H1 (cell line): ENCODE measurements at regions not wholly inside any gene's neighbourhood (a gene's known extent, or its start where the extent isn't known, plus 50 kb on each side); places are given as distances from the start of the nearest gene placed in this dataset.

ENCODE experiments used
- CTCF ChIA-PET: fragments of 300-600 bp; sonication (Branson Sonifier 250); formaldehyde crosslinking; loops from one replicate; lab custom pipeline; 2021; ENCODE audit not compliant: partially characterized antibody; lab: Charles Lee
- POLR2A ChIA-PET: fragments of 300-600 bp; sonication (Branson Sonifier 250); formaldehyde crosslinking; loops from one replicate; lab custom pipeline; 2021; ENCODE audit warnings: inconsistent platforms; ENCODE audit not compliant: partially characterized antibody; lab: Charles Lee
- DNase-seq, 2 experiments: peaks; one replicate each; pipeline versions ENCODE4 v3.0.0 to v3.0.0-alpha.2; 2010 to 2022; ENCODE audit warnings: low spot score in 2 of 2, low read depth in 1 of 2, mixed read lengths in 1 of 2
- FAIRE-seq: peaks from 2 replicates; lab custom pipeline; 2011; peaks lifted over from hg19 to GRCh38; lab: Jason Lieb, UNC
- H2AFZ ChIP-seq: 2 replicates; pipeline ENCODE4 v1.8.1; 2012; ENCODE audit warnings: low read length, inconsistent platforms
- H2AK5ac ChIP-seq: 2 replicates; pipeline ENCODE4 v1.6.1; 2013; ENCODE audit warnings: low read depth, low read length
- H2BK120ac ChIP-seq: replicated peaks from 2 replicates; pipeline ENCODE3; 2013; ENCODE audit warnings: low read depth, low read length, inconsistent platforms
- H2BK12ac ChIP-seq: 2 replicates; pipeline ENCODE4 v1.6.1; 2013; ENCODE audit warnings: low read depth, low read length
- H2BK15ac ChIP-seq: 2 replicates; pipeline ENCODE4 v1.6.1; 2013; ENCODE audit warnings: low read length
- H2BK20ac ChIP-seq: 2 replicates; pipeline ENCODE4 v1.6.1; 2013; ENCODE audit warnings: low read length
- H2BK5ac ChIP-seq: 2 replicates; pipeline ENCODE4 v1.6.1; 2013; ENCODE audit warnings: low read depth, low read length
- H3K14ac ChIP-seq: 2 replicates; pipeline ENCODE4 v1.6.1; 2013; ENCODE audit warnings: inconsistent platforms; ENCODE audit not compliant: insufficient read length
- H3K18ac ChIP-seq: 2 replicates; pipeline ENCODE4 v1.6.1; 2013; ENCODE audit warnings: low read length; ENCODE audit errors: extremely low read depth
- H3K23ac ChIP-seq: 2 replicates; pipeline ENCODE4 v1.6.1; 2013; ENCODE audit warnings: inconsistent platforms; ENCODE audit not compliant: insufficient read length
- H3K23me2 ChIP-seq: 2 replicates; pipeline ENCODE4 v1.6.1; 2013; ENCODE audit warnings: low read depth, low read length
- H3K27ac ChIP-seq: 2 replicates; pipeline ENCODE4 v1.6.1; 2011; ENCODE audit warnings: low read depth, low read length, inconsistent platforms
- H3K27me3 ChIP-seq, 4 experiments: replicated peaks in 1 of 4; 1 replicate in 1 of 4; 2 replicates in 3 of 4; pipeline versions ENCODE4 v1.6.1 to v1.8.1; 2011 to 2013; ENCODE audit warnings: low read length in 3 of 4, mild to moderate bottlenecking in 3 of 4, inconsistent platforms in 2 of 4, mixed read lengths in 2 of 4, moderate library complexity in 1 of 4; ENCODE audit not compliant: control insufficient read depth in 3 of 4, insufficient read depth in 3 of 4; ENCODE audit errors: extremely low read depth in 1 of 4
- H3K36me3 ChIP-seq, 4 experiments: 2 replicates each; pipeline versions ENCODE4 v1.6.1 to v1.8.1; 2011 to 2013; ENCODE audit warnings: mild to moderate bottlenecking in 4 of 4, low read length in 3 of 4, moderate library complexity in 2 of 4, control low read depth in 1 of 4, inconsistent platforms in 1 of 4; ENCODE audit not compliant: insufficient read depth in 4 of 4, control insufficient read depth in 2 of 4
- H3K4ac ChIP-seq: replicated peaks from 2 replicates; pipeline ENCODE3; 2013; ENCODE audit warnings: low read length, low read depth, mixed read lengths, inconsistent platforms; ENCODE audit not compliant: insufficient read length
- H3K4me1 ChIP-seq, 4 experiments: replicated peaks in 1 of 4; 1 replicate in 1 of 4; 2 replicates in 3 of 4; pipeline versions ENCODE4 v1.6.1 to v1.8.1; 2011 to 2013; ENCODE audit warnings: low read length in 3 of 4, inconsistent platforms in 2 of 4, mixed read lengths in 1 of 4; ENCODE audit not compliant: insufficient read depth in 4 of 4, control insufficient read depth in 3 of 4
- H3K4me2 ChIP-seq, 2 experiments: 2 replicates each; pipeline versions ENCODE4 v1.6.1 to v1.8.1; 2011 to 2013; ENCODE audit warnings: low read depth in 2 of 2, low read length in 2 of 2, control low read depth in 1 of 2, inconsistent platforms in 1 of 2, mild to moderate bottlenecking in 1 of 2; ENCODE audit not compliant: insufficient read depth in 1 of 2
- H3K4me3 ChIP-seq, 4 experiments: fragments of 200-600, 300-600 bp in 1 of 4; sonication (generic), shearing (Covaris generic), sonication (Bioruptor Twin) in 1 of 4; 2 replicates each; pipeline versions ENCODE4 v1.5.1 to v1.8.1; 2011 to 2016; ENCODE audit warnings: low read length in 4 of 4, low read depth in 3 of 4, control low read depth in 2 of 4, inconsistent platforms in 2 of 4, mild to moderate bottlenecking in 2 of 4, mixed read lengths in 1 of 4, moderate library complexity in 1 of 4; ENCODE audit not compliant: insufficient read depth in 2 of 4; ENCODE audit errors: extremely low read depth in 1 of 4
- H3K56ac ChIP-seq: replicated peaks from 2 replicates; pipeline ENCODE3; 2013; ENCODE audit warnings: low read depth, mild to moderate bottlenecking, mixed read lengths, low read length, inconsistent platforms; ENCODE audit not compliant: insufficient read length
- H3K79me1 ChIP-seq: 2 replicates; pipeline ENCODE4 v1.6.1; 2013; ENCODE audit warnings: low read depth, low read length, control low read depth
- H3K79me2 ChIP-seq, 2 experiments: 2 replicates each; pipeline versions ENCODE4 v1.6.1 to v1.8.1; 2012 to 2013; ENCODE audit warnings: low read length in 2 of 2, mild to moderate bottlenecking in 2 of 2, inconsistent platforms in 1 of 2; ENCODE audit not compliant: insufficient read depth in 2 of 2, control insufficient read depth in 1 of 2
- H3K9ac ChIP-seq, 4 experiments: replicated peaks in 1 of 4; 1 replicate in 1 of 4; 2 replicates in 3 of 4; pipeline versions ENCODE4 v1.6.1 to v1.8.1; 2011 to 2013; ENCODE audit warnings: low read depth in 3 of 4, low read length in 3 of 4, control low read depth in 2 of 4, mild to moderate bottlenecking in 2 of 4, moderate library complexity in 2 of 4, inconsistent platforms in 1 of 4; ENCODE audit errors: extremely low read depth in 1 of 4
- H3K9me3 ChIP-seq, 2 experiments: 2 replicates each; pipeline versions ENCODE4 v1.6.1 to v1.8.1; 2012 to 2013; ENCODE audit warnings: mild to moderate bottlenecking in 2 of 2, moderate library complexity in 2 of 2, control low read depth in 1 of 2, inconsistent platforms in 1 of 2, low read depth in 1 of 2, low read length in 1 of 2, mixed read lengths in 1 of 2; ENCODE audit not compliant: insufficient read depth in 2 of 2
- H4K20me1 ChIP-seq, 2 experiments: replicated peaks in 1 of 2; 2 replicates each; pipeline versions ENCODE3 to v1.8.1; 2011 to 2013; ENCODE audit warnings: inconsistent platforms in 2 of 2, low read length in 2 of 2, mild to moderate bottlenecking in 1 of 2; ENCODE audit not compliant: insufficient read depth in 2 of 2, control insufficient read depth in 1 of 2
- H4K5ac ChIP-seq: 2 replicates; pipeline ENCODE4 v1.6.1; 2013; ENCODE audit warnings: low read length, low read depth, mixed read lengths, inconsistent platforms; ENCODE audit not compliant: insufficient read length
- H4K8ac ChIP-seq: 2 replicates; pipeline ENCODE4 v1.8.0; 2013; ENCODE audit warnings: mild to moderate bottlenecking, moderate library complexity, low read length, inconsistent platforms; ENCODE audit not compliant: insufficient read depth; ENCODE audit errors: extremely low read depth
- H4K91ac ChIP-seq: replicated peaks from 2 replicates; pipeline ENCODE3; 2013; ENCODE audit warnings: low read length, mixed read lengths, inconsistent platforms; ENCODE audit not compliant: insufficient read length
- ASH2L ChIP-seq: fragments of 200-600, 300-600 bp; sonication (generic); IDR thresholded peaks from one replicate; pipeline ENCODE4 v1.7.1; 2017; ENCODE audit warnings: low read length
- BCL11A ChIP-seq, 2 experiments: IDR thresholded peaks; one replicate each; pipeline ENCODE4 v1.6.1; 2011; ENCODE audit warnings: low read depth in 2 of 2, low read length in 2 of 2, mild to moderate bottlenecking in 2 of 2
- E2F6 ChIP-seq: IDR thresholded peaks from 2 replicates; pipeline ENCODE4 v1.6.1; 2012; ENCODE audit warnings: inconsistent platforms
- GABPA ChIP-seq: IDR thresholded peaks from 2 replicates; pipeline ENCODE4 v1.6.1; 2011; ENCODE audit warnings: mild to moderate bottlenecking, low read length, moderate library complexity, borderline replicate concordance; ENCODE audit not compliant: insufficient read depth
- HDAC2 ChIP-seq, 2 experiments: fragments of 300-600 bp in 1 of 2; sonication (generic) in 1 of 2; IDR thresholded peaks; 2 replicates each; pipeline ENCODE4 v1.6.1; 2011 to 2012; ENCODE audit warnings: low read depth in 2 of 2, low read length in 2 of 2, mild to moderate bottlenecking in 2 of 2, moderate library complexity in 2 of 2, borderline replicate concordance in 1 of 2, inconsistent platforms in 1 of 2
- MAFK ChIP-seq: IDR thresholded peaks from 2 replicates; pipeline ENCODE4 v1.6.1; 2012; ENCODE audit warnings: low read depth, mild to moderate bottlenecking, improper control_type of control experiment, low read length
- NRF1 ChIP-seq: IDR thresholded peaks from 2 replicates; pipeline ENCODE4 v1.6.1; 2011; ENCODE audit warnings: mild to moderate bottlenecking, low read depth, low read length, improper control_type of control experiment
- SIX5 ChIP-seq: IDR thresholded peaks from 2 replicates; pipeline ENCODE4 v1.6.1; 2011; ENCODE audit warnings: mild to moderate bottlenecking, low read depth, low read length
- SP2 ChIP-seq: IDR thresholded peaks from 2 replicates; pipeline ENCODE4 v1.6.1; 2012; ENCODE audit warnings: mild to moderate bottlenecking, low read length, inconsistent platforms
- SUZ12 ChIP-seq: fragments of 200-600 bp; sonication (generic); IDR thresholded peaks from 2 replicates; pipeline ENCODE4 v1.6.1; 2012; ENCODE audit warnings: mild to moderate bottlenecking, inconsistent platforms, low read length, moderate library complexity, mixed read lengths
- TEAD4 ChIP-seq: IDR thresholded peaks from 2 replicates; pipeline ENCODE4 v1.6.1; 2012; ENCODE audit warnings: low read depth, low read length, inconsistent platforms, mixed read lengths
- USF2 ChIP-seq: IDR thresholded peaks from 2 replicates; pipeline ENCODE4 v1.6.1; 2011; ENCODE audit warnings: low read length, improper control_type of control experiment
- YY1 ChIP-seq: IDR thresholded peaks from 2 replicates; pipeline ENCODE4 v1.6.1; 2011; ENCODE audit warnings: low read depth, mild to moderate bottlenecking, low read length
- WGBS, 2 experiments: shearing (Covaris generic) in 1 of 2; methylation state at CpG; one replicate each; pipeline versions ENCODE4 v1.1.6 to v1.1.7; 2013 to 2015; ENCODE audit warnings: low lambda C conversion rate in 2 of 2, mixed read lengths in 2 of 2, inconsistent platforms in 1 of 2, low coverage in 1 of 2, missing lambda C conversion rate in 1 of 2; ENCODE audit not compliant: insufficient replicate concordance in 2 of 2, insufficient coverage in 1 of 2, insufficient read length in 1 of 2; ENCODE audit errors: extremely low coverage in 1 of 2, missing lambda C conversion rate in 1 of 2; 5-methylcytosine and 5-hydroxymethylcytosine counted together

- Histone ChIP-seq H4K8ac (no peak overlapping the region), H3K27ac (no peak overlapping the region), H2BK120ac (no peak overlapping the region), H3K18ac (no peak overlapping the region), H2AFZ (no peak overlapping the region), H3K79me1 (no peaks in the 10 kb centered on the region), H2BK15ac (no peak overlapping the region), H3K56ac (no peak overlapping the region), H2BK5ac (no peak overlapping the region), H3K9ac (no peak overlapping the region), H3K9me3 (no peaks in the 10 kb centered on the region), H3K14ac (no peak overlapping the region), H3K4ac (no peak overlapping the region), H2BK20ac (no peak overlapping the region), H3K79me2 (no peaks in the 10 kb centered on the region), H3K23me2 (no peaks in the 10 kb centered on the region), H3K27me3 (0 out of 7 replicates have a peak, but pooled peaks cover 0 to 2% (median 0%) of the 10 kb centered on the region in 4 experiments), H3K23ac (no peak overlapping the region), H4K91ac (no peak overlapping the region), H4K20me1 (no peaks in the 10 kb centered on the region), H3K4me3 (no peak overlapping the region), H2BK12ac (no peak overlapping the region), H3K4me1 (no peaks in the 10 kb centered on the region), H3K4me2 (no peak overlapping the region), H2AK5ac (no peak overlapping the region), H4K5ac (no peak overlapping the region), H3K36me3 (no peaks in the 10 kb centered on the region; a peak in 1 of 8 replicates)
- 82% methylated on average over 13 of the region's 13 CpGs; no CpG with 5 or more reads in 1 of the 2 experiments for whole genome bisulfite sequencing, 2 experiments
- DNase-seq (no peak), FAIRE-seq (no peak)
- ChIA-PET POLR2A (no interaction called here), CTCF (interaction anchor here (1.0 to 1.6 kb wide), 2 partner anchors 17 to 208 kb away, joined by 3 read pairs; no protein-coding TSS in a partner anchor)
- no peak for TF ChIP-seq GABPA
- TF ChIP-seq YY1 = no peak
- TF ChIP-seq E2F6 = no peak
- no peak for TF ChIP-seq MAFK
- TF ChIP-seq TEAD4 = no peak
- TF ChIP-seq BCL11A (IDR thresholded peaks at IDR 0.05; ENCODE audit: low read depth in 2 of 2, low read length in 2 of 2) = no peak
- TF ChIP-seq SP2 = no peak
- no peak for TF ChIP-seq SUZ12
- TF ChIP-seq USF2 = no peak
- TF ChIP-seq NRF1 = no peak
- TF ChIP-seq HDAC2 (IDR thresholded peaks at IDR 0.05; ENCODE audit: borderline replicate concordance in 1 of 2, low read depth in 2 of 2, low read length in 2 of 2) = no peak
- no peak for TF ChIP-seq SIX5
- no peak for TF ChIP-seq ASH2L
Observed at GRCh38 chr20:24096864-24097450, 108.4 kb upstream of the GGTLC1 start.
